GM10266 (cell line): ENCODE measurements at regions not wholly inside any gene's neighbourhood (a gene's known extent, or its start where the extent isn't known, plus 50 kb on each side); places are given as distances from the start of the nearest gene placed in this dataset.

ENCODE experiments used
- DNase-seq: peaks from one replicate; pipeline ENCODE4 v3.0.0; 2012; ENCODE audit errors: extremely low spot score
- CTCF ChIP-seq: IDR thresholded peaks from 2 replicates; pipeline ENCODE4 v1.5.1; 2012; ENCODE audit warnings: mild to moderate bottlenecking, low read depth; ENCODE audit not compliant: control insufficient read depth, insufficient read depth; ENCODE audit errors: missing control alignments

GRCh38 chr22:34972191-34972897, 93.6 kb upstream of the ISX start:
- TF ChIP-seq CTCF: no peak
- DNase-seq: no peak

DNA sequence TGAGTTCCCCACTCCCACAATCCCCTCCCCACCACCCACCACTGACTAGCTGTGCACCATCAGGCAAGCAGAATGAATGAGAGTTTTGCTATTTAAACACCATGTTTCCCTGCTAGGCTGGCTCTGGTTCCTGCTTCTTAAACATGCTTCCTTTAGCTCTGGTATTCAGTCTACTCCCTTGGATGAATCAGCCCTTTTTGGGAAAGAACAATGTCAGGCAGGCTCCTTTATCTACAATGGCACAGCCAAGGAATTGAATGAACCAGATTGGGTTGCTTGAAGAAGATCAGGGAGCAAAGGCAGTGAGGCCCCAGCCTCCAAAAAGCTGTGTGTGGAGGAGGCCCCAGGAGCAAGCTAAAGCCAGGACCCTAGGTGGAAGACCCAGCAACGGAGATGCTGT, 92.9 kb upstream of the ISX start:
- TF ChIP-seq CTCF: no peak
- DNase-seq: no peak

DNA sequence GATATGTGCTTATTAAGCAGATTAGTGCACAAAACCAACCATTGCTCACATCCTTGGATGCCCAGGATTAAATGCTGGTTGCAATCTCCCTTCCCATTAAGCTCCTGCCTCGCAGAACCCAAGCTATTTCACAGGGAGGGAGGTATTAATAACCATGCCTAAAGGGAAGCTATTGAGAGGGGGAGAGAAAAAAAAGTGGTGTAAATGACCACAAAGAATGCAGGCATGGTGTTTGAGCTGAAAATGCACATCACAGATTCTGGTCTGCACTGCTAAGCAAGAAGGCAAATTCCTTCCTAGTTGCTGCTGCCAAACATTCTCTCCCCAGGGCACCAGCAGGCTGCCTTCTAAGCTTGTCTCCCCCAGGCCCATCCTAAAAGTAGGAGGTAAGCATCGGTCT, 92.0 kb upstream of the ISX start:
- no peak for DNase-seq
- no peak for TF ChIP-seq CTCF

- no peak for DNase-seq
- no peak for TF ChIP-seq CTCF
Measured at GRCh38 chr22:34975721-34976120, 90.2 kb upstream of the ISX start.

GRCh38 chr22:34976474-34976873, 89.5 kb upstream of the ISX start:
- no peak for TF ChIP-seq CTCF
- DNase-seq: no peak

- no peak for DNase-seq
- TF ChIP-seq CTCF: no peak
Measured at GRCh38 chr22:34976886-34977285, 89.1 kb upstream of the ISX start.

DNA sequence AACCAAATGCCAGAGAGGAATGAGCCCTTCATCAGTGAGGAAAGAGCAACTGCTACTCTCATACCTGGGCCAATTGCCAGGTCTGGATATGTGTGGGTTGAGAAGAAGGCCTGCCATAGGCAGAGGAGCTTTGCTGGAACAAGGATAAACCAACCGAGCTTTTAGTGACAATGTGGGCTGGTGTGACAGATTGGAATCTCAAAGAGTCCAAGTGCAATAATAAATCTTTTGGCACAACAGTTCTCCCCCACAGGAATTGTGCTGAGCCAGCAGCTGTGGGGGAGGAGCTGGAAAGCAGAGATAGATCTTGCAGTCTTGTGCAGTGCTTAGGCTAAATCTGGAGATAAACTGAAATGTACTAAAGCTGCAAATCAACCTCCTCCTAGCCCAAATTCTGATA, 79.4 kb upstream of the ISX start:
- no peak for DNase-seq
- TF ChIP-seq CTCF: no peak
